K562 (cell line): ENCODE measurements at regions not wholly inside any gene's neighbourhood (a gene's known extent, or its start where the extent isn't known, plus 50 kb on each side); places are given as distances from the start of the nearest gene placed in this dataset.

Source experiments
- ATAC-seq: fragments of 200-7000 bp; cut with Tn5 transposase; 3 replicates; pipeline ENCODE4 v1.9.1; 2020; ENCODE audit warnings: moderate library complexity
- BruUV-seq: library from RNA; stranded (reverse); fragments of 400-500 nt; replicated peaks from 2 replicates; lab custom pipeline; 2021; lab: Mats Ljungman, UMichigan
- CTCF ChIA-PET: fragments of 300-600 bp; formaldehyde crosslinking; extraction: SDS; loops from one replicate; lab custom pipeline; 2021; ENCODE audit warnings: low intra/inter-chr PET ratio; lab: Yijun Ruan, JAX
- POLR2A ChIA-PET: fragments of 300-600, 350-650 bp; sonication (Branson Sonifier 250); formaldehyde crosslinking; extraction: SDS; loops from one replicate; lab custom pipeline; 2021; ENCODE audit warnings: antibody characterized with exemption, inconsistent platforms; lab: Yijun Ruan, JAX
- DNase-seq, 4 experiments: peaks; one replicate each; pipeline versions ENCODE4 v3.0.0 to v3.0.0-alpha.2; 2011 to 2018; ENCODE audit warnings: low spot score in 3 of 4, mixed read lengths in 3 of 4; ENCODE audit errors: extremely low read depth in 1 of 4
- FAIRE-seq: peaks from 2 replicates; lab custom pipeline; 2011; peaks lifted over from hg19 to GRCh38; lab: Jason Lieb, UNC
- H2AFZ ChIP-seq: 2 replicates; pipeline ENCODE4 v1.6.0; 2011; ENCODE audit warnings: low read depth, low read length, control low read depth, inconsistent platforms
- H3K27ac ChIP-seq: fragments of 200-600 bp; 3 replicates; pipeline ENCODE4 v1.8.0; 2011; ENCODE audit warnings: low read depth, mild to moderate bottlenecking, control low read depth, inconsistent platforms, low read length, moderate library complexity, mixed read lengths; ENCODE audit errors: extremely low read depth
- H3K27me3 ChIP-seq, 2 experiments: fragments of 300-600 bp in 1 of 2; 2 replicates in 1 of 2; 3 replicates in 1 of 2; pipeline versions ENCODE4 v1.6.0 to v1.8.0; 2011; ENCODE audit warnings: inconsistent platforms in 2 of 2, low read length in 2 of 2, mild to moderate bottlenecking in 1 of 2, mixed read lengths in 1 of 2, moderate library complexity in 1 of 2; ENCODE audit not compliant: control insufficient read depth in 2 of 2, insufficient read depth in 2 of 2
- H3K36me3 ChIP-seq: fragments of 300-600 bp; 3 replicates; pipeline ENCODE4 v1.8.0; 2011; ENCODE audit warnings: mild to moderate bottlenecking, low read length, inconsistent platforms; ENCODE audit not compliant: control insufficient read depth, insufficient read depth
- H3K4me1 ChIP-seq, 2 experiments: fragments of 200-600 bp in 1 of 2; replicated peaks in 1 of 2; 2 replicates in 1 of 2; 3 replicates in 1 of 2; pipeline versions ENCODE4 v1.5.1 to v1.8.0; 2011; ENCODE audit warnings: inconsistent platforms in 2 of 2, low read length in 2 of 2, mild to moderate bottlenecking in 1 of 2, mixed read lengths in 1 of 2, moderate library complexity in 1 of 2; ENCODE audit not compliant: control insufficient read depth in 2 of 2, insufficient read depth in 2 of 2
- H3K4me2 ChIP-seq: 2 replicates; pipeline ENCODE4 v1.6.1; 2011; ENCODE audit warnings: low read length, control low read depth, inconsistent platforms, mixed read lengths; ENCODE audit not compliant: insufficient read depth
- H3K4me3 ChIP-seq: fragments of 200-600 bp; sonication (generic), shearing (Covaris generic); 2 replicates; pipeline ENCODE4 v1.5.1; 2016; ENCODE audit warnings: control low read depth, inconsistent platforms
- H3K79me2 ChIP-seq: fragments of 200-600 bp; 3 replicates; pipeline ENCODE4 v1.8.0; 2011; ENCODE audit warnings: low read length, inconsistent platforms; ENCODE audit not compliant: control insufficient read depth, insufficient read depth
- H3K9ac ChIP-seq, 2 experiments: 2 replicates each; pipeline versions ENCODE4 v1.6.0 to v1.6.1; 2011; ENCODE audit warnings: low read depth in 2 of 2, low read length in 2 of 2, control low read depth in 1 of 2, inconsistent platforms in 1 of 2, mild to moderate bottlenecking in 1 of 2, mixed read lengths in 1 of 2; ENCODE audit not compliant: insufficient read depth in 1 of 2
- H3K9me1 ChIP-seq: one replicate; pipeline ENCODE4 v1.6.0; 2011; ENCODE audit warnings: inconsistent platforms, mild to moderate bottlenecking, low read length, moderate library complexity; ENCODE audit not compliant: control insufficient read depth, insufficient read depth
- H3K9me3 ChIP-seq: replicated peaks from 2 replicates; pipeline ENCODE4 v1.5.1; 2011; ENCODE audit warnings: low read depth, low read length, inconsistent platforms; ENCODE audit not compliant: control insufficient read depth, insufficient read depth
- H4K20me1 ChIP-seq: replicated peaks from 2 replicates; pipeline ENCODE4 v1.6.1; 2011; ENCODE audit warnings: low read length, inconsistent platforms, mixed read lengths; ENCODE audit not compliant: control insufficient read depth, insufficient read depth
- BRD4 ChIP-seq: fragments of 200-600 bp; sonication (generic); IDR thresholded peaks from 2 replicates; pipeline ENCODE4 v1.6.1; 2017; ENCODE audit warnings: inconsistent platforms
- HDGF ChIP-seq: fragments of 450-650 bp; IDR thresholded peaks from 2 replicates; pipeline ENCODE4 v1.6.1; 2016
- L3MBTL2 ChIP-seq: fragments of 450-650 bp; IDR thresholded peaks from 2 replicates; pipeline ENCODE4 v1.6.1; 2016; ENCODE audit warnings: mild to moderate bottlenecking, moderate library complexity
- SMARCC2 ChIP-seq: fragments of 450-650 bp; IDR thresholded peaks from 2 replicates; pipeline ENCODE4 v1.6.1; 2017; ENCODE audit warnings: antibody characterized with exemption, moderate library complexity, mild to moderate bottlenecking, low read depth
- TRIM24 ChIP-seq, 2 experiments: fragments of 450-650 bp; IDR thresholded peaks; 2 replicates each; pipeline ENCODE4 v1.6.1; 2016
- XRCC5 ChIP-seq: fragments of 200-400 bp; formaldehyde crosslinking; IDR thresholded peaks from 2 replicates; pipeline ENCODE4 v1.6.1; 2017; ENCODE audit warnings: low read depth, mild to moderate bottlenecking, low read length
- ZBTB11 ChIP-seq, 3 experiments: fragments of 200-800 bp in 1 of 3; fragments of 250-450 bp in 1 of 3; fragments of 450-650 bp in 1 of 3; sonication (Bioruptor Pico) in 1 of 3; sonication (Bioruptor generic) in 1 of 3; formaldehyde crosslinking in 1 of 3; IDR thresholded peaks; 2 replicates each; pipeline versions ENCODE4 v1.6.1 to v1.8.0; 2016 to 2022; ENCODE audit warnings: mild to moderate bottlenecking in 2 of 3, missing genetic modification characterization in 2 of 3, missing compliant biosample characterization in 1 of 3, moderate library complexity in 1 of 3
- ZFPM2 ChIP-seq: fragments of 250-450 bp; sonication (Bioruptor Pico); IDR thresholded peaks from 2 replicates; pipeline ENCODE4 v1.5.1; 2022; ENCODE audit warnings: mild to moderate bottlenecking
- ZNF165 ChIP-seq: fragments of 250-450 bp; sonication (Bioruptor Pico); IDR thresholded peaks from 2 replicates; pipeline ENCODE4 v1.4.0; 2020; ENCODE audit warnings: borderline replicate concordance
- ZNF766 ChIP-seq: fragments of 200-800 bp; sonication (Bioruptor generic); conservative IDR thresholded peaks from 2 replicates; pipeline ENCODE4 v1.6.1; 2016; ENCODE audit warnings: missing genetic modification characterization, missing compliant biosample characterization
- WGBS: fragments of 100-300 bp; shearing (Covaris generic); methylation state at CpG from one replicate; pipeline ENCODE4 v1.1.6; 2016; ENCODE audit warnings: low coverage, mixed read lengths; ENCODE audit not compliant: insufficient coverage; ENCODE audit errors: missing lambda C conversion rate; 5-methylcytosine and 5-hydroxymethylcytosine counted together
- in situ Hi-C: fragments of 300-500 bp; cut with MboI; formaldehyde crosslinking; loops from 4 replicates; pipeline ENCODE4 v1.15.0; 2018; ENCODE audit warnings: inconsistent platforms, mixed read lengths
- intact Hi-C: fragments of 100-400 bp; cut with micrococcal nuclease; formaldehyde crosslinking; loops from 2 replicates; pipeline ENCODE4 v1.14.2; 2022

- TF ChIP-seq ZNF165 (CRISPR knock-in tag) = no peak
Observed at GRCh38 chr12:74848006-74848405, 310.4 kb downstream of the ATXN7L3B start (continued).

- Histone ChIP-seq H3K4me2 (no peak overlapping the region), H3K9me1 (no peaks in the 10 kb centered on the region), H2AFZ (no peak overlapping the region), H3K4me3 (no peak overlapping the region), H3K36me3 (no peaks in the 10 kb centered on the region), H4K20me1 (no peaks in the 10 kb centered on the region), H3K79me2 (no peaks in the 10 kb centered on the region), H3K27me3 (no peaks in the 10 kb centered on the region), H3K27ac (no peak overlapping the region), H3K4me1 (no peaks in the 10 kb centered on the region), H3K9me3 (no peaks in the 10 kb centered on the region), H3K9ac (no peak overlapping the region)
- POLR2A ChIA-PET = no interaction called here
- DNase-seq = no peak
- no TSS peak for BruUV-seq
- FAIRE-seq = no peak
- ATAC-seq = no peak
- in situ Hi-C loops (no loop called here), intact Hi-C loops (no loop called here)
- TF ChIP-seq ZNF766 (CRISPR knock-in tag) (no peak), XRCC5 (no peak), ZFPM2 (CRISPR knock-in tag) (no peak), SMARCC2 (no peak)
- 0% methylated on average over 1 of the region's 1 CpG for WGBS
- CTCF ChIA-PET = no interaction called here
Observed at GRCh38 chr12:74849801-74850200, 312.2 kb downstream of the ATXN7L3B start.

- Histone ChIP-seq H3K9me3 (0 out of 2 replicates have a peak, but pooled peaks cover 1% of the 10 kb centered on the region), H3K4me2 (no peak overlapping the region), H3K9me1 (no peaks in the 10 kb centered on the region), H3K79me2 (no peaks in the 10 kb centered on the region), H3K27me3 (no peaks in the 10 kb centered on the region), H4K20me1 (no peaks in the 10 kb centered on the region), H3K36me3 (no peaks in the 10 kb centered on the region), H3K4me1 (no peaks in the 10 kb centered on the region), H3K9ac (no peak overlapping the region), H3K4me3 (no peak overlapping the region), H3K27ac (no peak overlapping the region), H2AFZ (no peak overlapping the region)
- CTCF ChIA-PET = no interaction called here
- POLR2A ChIA-PET = no interaction called here
- intact Hi-C loops (no loop called here), in situ Hi-C loops (no loop called here)
- DNase-seq = no peak
- FAIRE-seq = no peak
- TF ChIP-seq TRIM24 (IDR thresholded peaks at IDR 0.05) (no peak), HDGF (no peak), L3MBTL2 (no peak), ZBTB11 (CRISPR knock-in tag; IDR thresholded peaks at IDR 0.05) (peak in 1 of 3 experiments; percentile 83; a peak in 1 of 6 replicates), BRD4 (no peak)
- no TSS peak for BruUV-seq
- no peak for ATAC-seq
Observed at GRCh38 chr12:74871817-74872216, 334.2 kb downstream of the ATXN7L3B start.
